WTC11 (cell line): ENCODE measurements at regions not wholly inside any gene's neighbourhood (a gene's known extent, or its start where the extent isn't known, plus 50 kb on each side); places are given as distances from the start of the nearest gene placed in this dataset.

ENCODE experiments used
- ATAC-seq: fragments of 200-7000 bp; cut with Tn5 transposase; 2 replicates; pipeline ENCODE4 v1.10.0; 2021; ENCODE audit warnings: mild to moderate bottlenecking, moderate library complexity
- CTCF ChIA-PET: fragments of 300-600 bp; sonication (Branson Sonifier 250); formaldehyde crosslinking; loops from one replicate; lab custom pipeline; 2021; ENCODE audit warnings: antibody characterized with exemption; lab: Charles Lee
- POLR2A ChIA-PET: fragments of 350-600 bp; sonication (Branson Sonifier 250); formaldehyde crosslinking; loops from one replicate; lab custom pipeline; 2021; ENCODE audit warnings: antibody characterized with exemption; lab: Charles Lee
- DNase-seq: peaks from one replicate; pipeline ENCODE4 v3.0.0; 2021; ENCODE audit warnings: low spot score
- H3K27ac Mint-ChIP-seq: 2 replicates; pipeline ENCODE4 v1.8.0; 2021; ENCODE audit warnings: mixed read lengths
- H3K27me3 Mint-ChIP-seq: 2 replicates; pipeline ENCODE4 v1.8.0; 2021; ENCODE audit warnings: low read depth, mild to moderate bottlenecking, moderate library complexity, mixed read lengths
- H3K36me3 Mint-ChIP-seq: 2 replicates; pipeline ENCODE4 v1.8.0; 2021; ENCODE audit warnings: mixed read lengths
- H3K4me1 Mint-ChIP-seq: 2 replicates; pipeline ENCODE4 v1.8.0; 2022; ENCODE audit warnings: mixed read lengths
- H3K4me3 Mint-ChIP-seq: 2 replicates; pipeline ENCODE4 v1.8.0; 2021; ENCODE audit warnings: mild to moderate bottlenecking, moderate library complexity, mixed read lengths
- H3K9me3 Mint-ChIP-seq: 2 replicates; pipeline ENCODE4 v1.8.0; 2021; ENCODE audit warnings: mixed read lengths
- AFF4 ChIP-seq: sonication (generic); formaldehyde crosslinking; IDR thresholded peaks from 2 replicates; pipeline ENCODE4 v1.8.1; 2023; ENCODE audit warnings: mild to moderate bottlenecking, missing genetic modification reagents, borderline replicate concordance
- ATF1 ChIP-seq: sonication (generic); formaldehyde crosslinking; IDR thresholded peaks from 2 replicates; pipeline ENCODE4 v1.8.1; 2023; ENCODE audit warnings: mild to moderate bottlenecking, moderate library complexity, missing genetic modification reagents
- ETV6 ChIP-seq: sonication (generic); formaldehyde crosslinking; IDR thresholded peaks from 2 replicates; pipeline ENCODE4 v1.8.1; 2022; ENCODE audit warnings: mild to moderate bottlenecking, missing genetic modification reagents
- JAZF1 ChIP-seq: fragments of 250-450 bp; sonication (Bioruptor Pico); IDR thresholded peaks from 2 replicates; pipeline ENCODE4 v1.9.0; 2021; ENCODE audit warnings: moderate library complexity, mild to moderate bottlenecking, inconsistent platforms
- KAT7 ChIP-seq: sonication (generic); formaldehyde crosslinking; IDR thresholded peaks from 2 replicates; pipeline ENCODE4 v1.8.1; 2023; ENCODE audit warnings: missing genetic modification reagents, mild to moderate bottlenecking, borderline replicate concordance
- MXD4 ChIP-seq: fragments of 250-450 bp; sonication (Bioruptor Pico); IDR thresholded peaks from 2 replicates; pipeline ENCODE4 v1.8.0; 2021; ENCODE audit warnings: mild to moderate bottlenecking, moderate library complexity, borderline replicate concordance
- NFATC4 ChIP-seq: fragments of 250-450 bp; sonication (Bioruptor Pico); IDR thresholded peaks from 2 replicates; pipeline ENCODE4 v1.9.0; 2021; ENCODE audit warnings: mild to moderate bottlenecking
- NFYB ChIP-seq: sonication (generic); formaldehyde crosslinking; conservative IDR thresholded peaks from 2 replicates; pipeline ENCODE4 v1.8.0; 2022; ENCODE audit warnings: low read depth, missing genetic modification reagents
- PREB ChIP-seq: sonication (generic); formaldehyde crosslinking; IDR thresholded peaks from 2 replicates; pipeline ENCODE4 v1.8.1; 2022; ENCODE audit warnings: mild to moderate bottlenecking, missing genetic modification reagents, moderate library complexity, borderline replicate concordance
- RORB ChIP-seq: fragments of 250-450 bp; sonication (Bioruptor Pico); IDR thresholded peaks from 2 replicates; pipeline ENCODE4 v1.9.0; 2021; ENCODE audit warnings: mild to moderate bottlenecking
- SMAD3 ChIP-seq: sonication (generic); formaldehyde crosslinking; IDR thresholded peaks from 2 replicates; pipeline ENCODE4 v1.8.0; 2022; ENCODE audit warnings: missing genetic modification reagents, mild to moderate bottlenecking, borderline replicate concordance
- SP1 ChIP-seq: sonication (generic); formaldehyde crosslinking; conservative IDR thresholded peaks from 2 replicates; pipeline ENCODE4 v1.8.1; 2022; ENCODE audit warnings: missing genetic modification reagents
- TEAD1 ChIP-seq: sonication (generic); formaldehyde crosslinking; IDR thresholded peaks from 2 replicates; pipeline ENCODE4 v1.8.0; 2022; ENCODE audit warnings: mild to moderate bottlenecking, missing genetic modification reagents
- ZNF138 ChIP-seq: sonication (generic); formaldehyde crosslinking; conservative IDR thresholded peaks from 2 replicates; pipeline ENCODE4 v1.8.1; 2022; ENCODE audit warnings: mild to moderate bottlenecking, moderate library complexity, missing genetic modification reagents
- ZNF263 ChIP-seq: sonication (generic); formaldehyde crosslinking; IDR thresholded peaks from 2 replicates; pipeline ENCODE4 v1.8.1; 2022; ENCODE audit warnings: low read depth, mild to moderate bottlenecking, moderate library complexity, missing genetic modification reagents
- TF ChIP-seq, protein P1 (sequence below): fragments of 250-450 bp; sonication (Bioruptor Pico); IDR thresholded peaks from 2 replicates; pipeline ENCODE4 v1.9.0; 2021; ENCODE audit warnings: mild to moderate bottlenecking
- TF ChIP-seq, protein P2 (sequence below): sonication (generic); formaldehyde crosslinking; IDR thresholded peaks from 2 replicates; pipeline ENCODE4 v1.8.1; 2023; ENCODE audit warnings: mild to moderate bottlenecking, missing genetic modification reagents

- DNase-seq, result no peak
- Mint-ChIP-seq H3K27ac (no peak overlapping the region), H3K9me3 (peaks cover 51% of the 10 kb centered on the region), H3K4me1 (no peaks in the 10 kb centered on the region), H3K36me3 (peaks cover 33% of the 10 kb centered on the region), H3K4me3 (no peak overlapping the region), H3K27me3 (peaks cover 3% of the 10 kb centered on the region; the same call in 1 of the 2 replicates)
- POLR2A ChIA-PET, result no interaction called here
- CTCF ChIA-PET, result no interaction called here
- no peak for TF ChIP-seq JAZF1 (CRISPR knock-in tag)
- no peak for ATAC-seq
These were observed 552.2 kb downstream of the TFAP2A start for GRCh38 chr6:9862603-9863167.

DNA sequence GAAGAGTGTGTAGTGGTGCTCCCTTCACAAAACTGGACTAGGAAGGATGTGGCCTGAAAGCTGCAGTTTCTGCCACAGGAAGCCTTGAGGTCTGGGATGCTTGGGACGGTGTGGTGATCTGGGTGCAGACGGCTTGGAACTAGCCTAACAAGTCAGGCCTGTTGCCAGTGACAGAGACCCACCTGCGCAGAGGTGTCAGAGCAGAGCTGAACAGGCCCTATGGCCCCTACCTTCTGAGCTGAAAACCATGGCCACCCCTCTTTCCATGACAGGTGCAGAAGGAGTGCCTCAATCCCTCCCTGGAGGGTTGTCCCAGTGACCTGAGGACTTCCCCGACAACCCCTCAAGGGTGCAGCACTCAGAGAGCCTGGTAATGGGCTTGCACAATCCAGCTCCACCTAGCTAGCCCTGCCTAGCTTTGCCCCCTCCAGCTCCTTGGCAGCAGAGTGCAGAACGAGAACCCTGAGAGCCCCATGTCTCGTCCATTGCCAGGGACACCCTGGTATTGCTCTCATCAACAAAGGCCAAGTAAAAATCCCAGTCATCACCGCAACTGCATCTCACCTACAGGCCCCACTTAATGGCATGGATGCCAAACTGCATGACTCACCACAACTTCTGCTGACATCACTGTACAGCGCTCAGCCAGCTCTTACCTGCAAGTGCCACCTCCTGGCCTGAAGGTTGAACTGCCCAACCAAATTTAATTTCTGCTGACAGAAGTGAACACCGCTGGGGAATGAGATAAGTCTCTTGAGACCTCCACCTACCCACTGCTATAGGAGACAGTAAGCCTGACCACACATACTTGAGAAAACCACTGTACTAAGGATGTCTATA lies 563.1 kb downstream of the TFAP2A start:
- ATAC-seq, result peak; percentile 98
- H3K9me3 Mint-ChIP-seq, result peaks cover 46% of the 10 kb centered on the region
- ChIA-PET POLR2A (no interaction called here), CTCF (interaction anchor here (0.5 to 1.0 kb wide), 3 partner anchors 86 to 1810 kb away, joined by 3 read pairs; no protein-coding TSS in a partner anchor)
- DNase-seq, result peak; percentile 44
- TF ChIP-seq KAT7, result no peak
- no peak for TF ChIP-seq AFF4 (CRISPR knock-in tag)
- TF ChIP-seq ZNF263, result no peak
- no peak for TF ChIP-seq SMAD3
- TF ChIP-seq, protein P1, sequence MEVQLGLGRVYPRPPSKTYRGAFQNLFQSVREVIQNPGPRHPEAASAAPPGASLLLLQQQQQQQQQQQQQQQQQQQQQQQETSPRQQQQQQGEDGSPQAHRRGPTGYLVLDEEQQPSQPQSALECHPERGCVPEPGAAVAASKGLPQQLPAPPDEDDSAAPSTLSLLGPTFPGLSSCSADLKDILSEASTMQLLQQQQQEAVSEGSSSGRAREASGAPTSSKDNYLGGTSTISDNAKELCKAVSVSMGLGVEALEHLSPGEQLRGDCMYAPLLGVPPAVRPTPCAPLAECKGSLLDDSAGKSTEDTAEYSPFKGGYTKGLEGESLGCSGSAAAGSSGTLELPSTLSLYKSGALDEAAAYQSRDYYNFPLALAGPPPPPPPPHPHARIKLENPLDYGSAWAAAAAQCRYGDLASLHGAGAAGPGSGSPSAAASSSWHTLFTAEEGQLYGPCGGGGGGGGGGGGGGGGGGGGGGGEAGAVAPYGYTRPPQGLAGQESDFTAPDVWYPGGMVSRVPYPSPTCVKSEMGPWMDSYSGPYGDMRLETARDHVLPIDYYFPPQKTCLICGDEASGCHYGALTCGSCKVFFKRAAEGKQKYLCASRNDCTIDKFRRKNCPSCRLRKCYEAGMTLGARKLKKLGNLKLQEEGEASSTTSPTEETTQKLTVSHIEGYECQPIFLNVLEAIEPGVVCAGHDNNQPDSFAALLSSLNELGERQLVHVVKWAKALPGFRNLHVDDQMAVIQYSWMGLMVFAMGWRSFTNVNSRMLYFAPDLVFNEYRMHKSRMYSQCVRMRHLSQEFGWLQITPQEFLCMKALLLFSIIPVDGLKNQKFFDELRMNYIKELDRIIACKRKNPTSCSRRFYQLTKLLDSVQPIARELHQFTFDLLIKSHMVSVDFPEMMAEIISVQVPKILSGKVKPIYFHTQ (CRISPR knock-in tag), result no peak
- TF ChIP-seq NFYB (CRISPR knock-in tag), result no peak
- TF ChIP-seq SP1, result no peak
- no peak for TF ChIP-seq TEAD1 (CRISPR knock-in tag)
- no peak for TF ChIP-seq PREB (CRISPR knock-in tag)
- TF ChIP-seq NFATC4 (CRISPR knock-in tag), result no peak
- TF ChIP-seq ATF1, result no peak
- TF ChIP-seq MXD4 (CRISPR knock-in tag), result no peak
- TF ChIP-seq, protein P2, sequence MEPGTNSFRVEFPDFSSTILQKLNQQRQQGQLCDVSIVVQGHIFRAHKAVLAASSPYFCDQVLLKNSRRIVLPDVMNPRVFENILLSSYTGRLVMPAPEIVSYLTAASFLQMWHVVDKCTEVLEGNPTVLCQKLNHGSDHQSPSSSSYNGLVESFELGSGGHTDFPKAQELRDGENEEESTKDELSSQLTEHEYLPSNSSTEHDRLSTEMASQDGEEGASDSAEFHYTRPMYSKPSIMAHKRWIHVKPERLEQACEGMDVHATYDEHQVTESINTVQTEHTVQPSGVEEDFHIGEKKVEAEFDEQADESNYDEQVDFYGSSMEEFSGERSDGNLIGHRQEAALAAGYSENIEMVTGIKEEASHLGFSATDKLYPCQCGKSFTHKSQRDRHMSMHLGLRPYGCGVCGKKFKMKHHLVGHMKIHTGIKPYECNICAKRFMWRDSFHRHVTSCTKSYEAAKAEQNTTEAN (CRISPR knock-in tag), result no peak
- no peak for TF ChIP-seq ZNF138
- no peak for TF ChIP-seq ETV6 (CRISPR knock-in tag)
- no peak for TF ChIP-seq RORB
- H3K4me1 Mint-ChIP-seq, result peaks cover 3% of the 10 kb centered on the region; the same call in 1 of the 2 replicates
- peaks cover 26% of the 10 kb centered on the region for H3K36me3 Mint-ChIP-seq
- H3K27me3 Mint-ChIP-seq, result peaks cover 5% of the 10 kb centered on the region; the same call in 1 of the 2 replicates
- no peak overlapping the region for H3K4me3 Mint-ChIP-seq
- H3K27ac Mint-ChIP-seq, result no peak overlapping the region
